Nephron (organoid): ENCODE measurements at regions not wholly inside any gene's neighbourhood (a gene's known extent, or its start where the extent isn't known, plus 50 kb on each side); places are given as distances from the start of the nearest gene placed in this dataset.

Experiments
- H3K27ac Mint-ChIP-seq, 3 experiments: 2 replicates each; pipeline ENCODE4 v1.8.0; 2020; ENCODE audit warnings: mixed read lengths in 3 of 3, mild to moderate bottlenecking in 2 of 3, moderate library complexity in 1 of 3
- H3K27me3 Mint-ChIP-seq: 2 replicates; pipeline ENCODE4 v1.8.0; 2021; ENCODE audit warnings: low read depth, mild to moderate bottlenecking, moderate library complexity, mixed read lengths
- H3K36me3 Mint-ChIP-seq: 2 replicates; pipeline ENCODE4 v1.8.0; 2020; ENCODE audit warnings: low read depth, mixed read lengths
- H3K4me1 Mint-ChIP-seq: 2 replicates; pipeline ENCODE4 v1.8.0; 2020; ENCODE audit warnings: mixed read lengths
- H3K4me3 Mint-ChIP-seq, 3 experiments: 2 replicates each; pipeline ENCODE4 v1.8.0; 2020; ENCODE audit warnings: mild to moderate bottlenecking in 3 of 3, mixed read lengths in 3 of 3, moderate library complexity in 2 of 3
- H3K9me3 Mint-ChIP-seq: 2 replicates; pipeline ENCODE4 v1.8.0; 2020; ENCODE audit warnings: mixed read lengths
- CTCF ChIP-seq, 3 experiments: fragments of 200-600 bp; sonication (generic); IDR thresholded peaks; one replicate each; pipeline ENCODE4 v1.5.0; 2021; ENCODE audit warnings: antibody characterized with exemption in 3 of 3; ENCODE audit not compliant: unreplicated experiment in 3 of 3

- H3K27ac Mint-ChIP-seq: no peak overlapping the region
- peaks cover 27% of the 10 kb centered on the region for H3K4me1 Mint-ChIP-seq
- H3K4me3 Mint-ChIP-seq: no peak overlapping the region
- no peaks in the 10 kb centered on the region for H3K36me3 Mint-ChIP-seq
- no peaks in the 10 kb centered on the region for H3K9me3 Mint-ChIP-seq
- H3K27me3 Mint-ChIP-seq: peaks cover 3% of the 10 kb centered on the region
- no peak for TF ChIP-seq CTCF (IDR thresholded peaks at IDR 0.05; ENCODE audit: unreplicated experiment in 3 of 3)
These were observed 645.2 kb downstream of the SLC4A3 start for GRCh38 chr2:220272656-220273055.

- Mint-ChIP-seq H3K9me3 (no peaks in the 10 kb centered on the region), H3K4me1 (peaks cover 27% of the 10 kb centered on the region), H3K4me3 (no peak overlapping the region), H3K36me3 (no peaks in the 10 kb centered on the region), H3K27ac (no peak overlapping the region), H3K27me3 (peaks cover 3% of the 10 kb centered on the region)
- TF ChIP-seq CTCF (IDR thresholded peaks at IDR 0.05; ENCODE audit: unreplicated experiment in 3 of 3): no peak
These were observed 645.7 kb downstream of the SLC4A3 start for GRCh38 chr2:220273082-220273481.

- no peak for TF ChIP-seq CTCF (IDR thresholded peaks at IDR 0.05; ENCODE audit: unreplicated experiment in 3 of 3)
- Mint-ChIP-seq H3K27me3 (peaks cover 3% of the 10 kb centered on the region), H3K4me1 (peaks cover 23% of the 10 kb centered on the region)
These were observed 648.0 kb downstream of the SLC4A3 start for GRCh38 chr2:220275454-220275853.

GRCh38 chr2:220276741-220277444, 649.5 kb downstream of the SLC4A3 start:
- Mint-ChIP-seq H3K36me3 (no peaks in the 10 kb centered on the region), H3K27ac (peak overlapping the region in 2 of 3 experiments; percentile 75 to 80), H3K4me3 (no peak overlapping the region), H3K4me1 (peaks cover 20% of the 10 kb centered on the region), H3K27me3 (peaks cover 8% of the 10 kb centered on the region), H3K9me3 (no peaks in the 10 kb centered on the region)
- no peak for TF ChIP-seq CTCF (IDR thresholded peaks at IDR 0.05; ENCODE audit: unreplicated experiment in 3 of 3)

More at GRCh38 chr2:220275454-220275853, 648.0 kb downstream of the SLC4A3 start:
- Mint-ChIP-seq H3K27ac (no peak overlapping the region), H3K4me3 (no peak overlapping the region), H3K9me3 (no peaks in the 10 kb centered on the region), H3K36me3 (no peaks in the 10 kb centered on the region)

GRCh38 chr2:220277445-220277975, 650.1 kb downstream of the SLC4A3 start:
- no peaks in the 10 kb centered on the region for H3K9me3 Mint-ChIP-seq
- peaks cover 20% of the 10 kb centered on the region for H3K4me1 Mint-ChIP-seq
- no peak overlapping the region for H3K4me3 Mint-ChIP-seq
- H3K27me3 Mint-ChIP-seq: peaks cover 8% of the 10 kb centered on the region
- TF ChIP-seq CTCF (IDR thresholded peaks at IDR 0.05; ENCODE audit: unreplicated experiment in 3 of 3): no peak
- peak overlapping the region in 2 of 3 experiments; percentile 75 to 80 for H3K27ac Mint-ChIP-seq
- H3K36me3 Mint-ChIP-seq: no peaks in the 10 kb centered on the region

GRCh38 chr2:220278022-220278421, 650.6 kb downstream of the SLC4A3 start:
- no peaks in the 10 kb centered on the region for H3K36me3 Mint-ChIP-seq
- H3K9me3 Mint-ChIP-seq: no peaks in the 10 kb centered on the region
- no peak for TF ChIP-seq CTCF (IDR thresholded peaks at IDR 0.05; ENCODE audit: unreplicated experiment in 3 of 3)
- H3K4me1 Mint-ChIP-seq: peaks cover 20% of the 10 kb centered on the region
- peak overlapping the region in 2 of 3 experiments; percentile 53 to 75 for H3K27ac Mint-ChIP-seq
- H3K27me3 Mint-ChIP-seq: peaks cover 8% of the 10 kb centered on the region
- H3K4me3 Mint-ChIP-seq: no peak overlapping the region
